ENCODE measurements at regions not wholly inside any gene's neighbourhood (a gene's known extent, or its start where the extent isn't known, plus 50 kb on each side); places are given as distances from the start of the nearest gene placed in this dataset.

DNA sequence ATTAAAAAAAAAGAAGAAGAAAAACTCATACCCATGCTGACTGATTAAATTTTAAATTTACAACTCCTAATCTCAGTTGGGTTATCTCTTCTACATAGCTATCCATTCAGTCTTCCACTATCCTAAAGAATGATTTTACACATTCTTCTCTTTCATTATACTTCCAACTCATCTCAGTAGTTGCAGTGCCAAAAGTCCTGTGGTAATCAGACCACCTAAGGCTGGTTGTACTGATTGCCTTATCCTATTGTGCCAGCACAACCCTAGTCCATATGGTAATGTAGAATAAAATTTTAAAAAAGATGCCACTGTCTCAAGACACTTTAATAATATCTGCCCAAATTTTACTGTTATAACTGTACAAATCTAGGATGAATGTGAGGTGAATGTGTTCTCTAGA lies 448.0 kb downstream of the LRRIQ3 start:
- CTCF ChIA-PET = no interaction called here
- Histone ChIP-seq H3K9me3 (no peaks in the 10 kb centered on the region), H3K4me2 (no peak overlapping the region), H3K4me1 (no peaks in the 10 kb centered on the region), H3K4me3 (no peak overlapping the region), H3K27ac (no peak overlapping the region)
- FAIRE-seq (no peak), DNase-seq (ENCODE audit: low read depth in 1 of 2, low spot score in 1 of 2) (no peak), ATAC-seq (no peak)
- POLR2A ChIA-PET = no interaction called here
- no peak for TF ChIP-seq BHLHE40 (IDR thresholded peaks at IDR 0.05; ENCODE audit: low read depth, low read length)
- TF ChIP-seq, protein P1, sequence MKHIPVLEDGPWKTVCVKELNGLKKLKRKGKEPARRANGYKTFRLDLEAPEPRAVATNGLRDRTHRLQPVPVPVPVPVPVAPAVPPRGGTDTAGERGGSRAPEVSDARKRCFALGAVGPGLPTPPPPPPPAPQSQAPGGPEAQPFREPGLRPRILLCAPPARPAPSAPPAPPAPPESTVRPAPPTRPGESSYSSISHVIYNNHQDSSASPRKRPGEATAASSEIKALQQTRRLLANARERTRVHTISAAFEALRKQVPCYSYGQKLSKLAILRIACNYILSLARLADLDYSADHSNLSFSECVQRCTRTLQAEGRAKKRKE (CRISPR knock-in tag; IDR thresholded peaks at IDR 0.05; ENCODE audit: low read depth) = no peak
- no peak for TF ChIP-seq RCOR1 (IDR thresholded peaks at IDR 0.05; ENCODE audit: low read depth, low read length)
- TF ChIP-seq FOSB (CRISPR knock-in tag; IDR thresholded peaks at IDR 0.05) = no peak
- no peak for TF ChIP-seq FOXS1 (CRISPR knock-in tag; IDR thresholded peaks at IDR 0.05)
- TF ChIP-seq KDM1A (IDR thresholded peaks at IDR 0.05; ENCODE audit: low read depth) = no peak
- no peak for TF ChIP-seq KDM5A (IDR thresholded peaks at IDR 0.05)
- TF ChIP-seq CBX8 (IDR thresholded peaks at IDR 0.05) = no peak
- TF ChIP-seq, protein P2, sequence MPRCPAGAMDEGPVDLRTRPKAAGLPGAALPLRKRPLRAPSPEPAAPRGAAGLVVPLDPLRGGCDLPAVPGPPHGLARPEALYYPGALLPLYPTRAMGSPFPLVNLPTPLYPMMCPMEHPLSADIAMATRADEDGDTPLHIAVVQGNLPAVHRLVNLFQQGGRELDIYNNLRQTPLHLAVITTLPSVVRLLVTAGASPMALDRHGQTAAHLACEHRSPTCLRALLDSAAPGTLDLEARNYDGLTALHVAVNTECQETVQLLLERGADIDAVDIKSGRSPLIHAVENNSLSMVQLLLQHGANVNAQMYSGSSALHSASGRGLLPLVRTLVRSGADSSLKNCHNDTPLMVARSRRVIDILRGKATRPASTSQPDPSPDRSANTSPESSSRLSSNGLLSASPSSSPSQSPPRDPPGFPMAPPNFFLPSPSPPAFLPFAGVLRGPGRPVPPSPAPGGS (IDR thresholded peaks at IDR 0.05) = no peak
- no peak for TF ChIP-seq FOSL2 (IDR thresholded peaks at IDR 0.05)
- no peak for TF ChIP-seq FOSL2 (CRISPR knock-in tag; IDR thresholded peaks at IDR 0.05)
- TF ChIP-seq, protein P3, sequence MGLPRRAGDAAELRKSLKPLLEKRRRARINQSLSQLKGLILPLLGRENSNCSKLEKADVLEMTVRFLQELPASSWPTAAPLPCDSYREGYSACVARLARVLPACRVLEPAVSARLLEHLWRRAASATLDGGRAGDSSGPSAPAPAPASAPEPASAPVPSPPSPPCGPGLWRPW (IDR thresholded peaks at IDR 0.05) = no peak
- no peak for TF ChIP-seq HOXB5 (CRISPR knock-in tag; IDR thresholded peaks at IDR 0.05)
- TF ChIP-seq ESRRA (IDR thresholded peaks at IDR 0.05; ENCODE audit: borderline replicate concordance, low read length) = no peak
- TF ChIP-seq, protein P4, sequence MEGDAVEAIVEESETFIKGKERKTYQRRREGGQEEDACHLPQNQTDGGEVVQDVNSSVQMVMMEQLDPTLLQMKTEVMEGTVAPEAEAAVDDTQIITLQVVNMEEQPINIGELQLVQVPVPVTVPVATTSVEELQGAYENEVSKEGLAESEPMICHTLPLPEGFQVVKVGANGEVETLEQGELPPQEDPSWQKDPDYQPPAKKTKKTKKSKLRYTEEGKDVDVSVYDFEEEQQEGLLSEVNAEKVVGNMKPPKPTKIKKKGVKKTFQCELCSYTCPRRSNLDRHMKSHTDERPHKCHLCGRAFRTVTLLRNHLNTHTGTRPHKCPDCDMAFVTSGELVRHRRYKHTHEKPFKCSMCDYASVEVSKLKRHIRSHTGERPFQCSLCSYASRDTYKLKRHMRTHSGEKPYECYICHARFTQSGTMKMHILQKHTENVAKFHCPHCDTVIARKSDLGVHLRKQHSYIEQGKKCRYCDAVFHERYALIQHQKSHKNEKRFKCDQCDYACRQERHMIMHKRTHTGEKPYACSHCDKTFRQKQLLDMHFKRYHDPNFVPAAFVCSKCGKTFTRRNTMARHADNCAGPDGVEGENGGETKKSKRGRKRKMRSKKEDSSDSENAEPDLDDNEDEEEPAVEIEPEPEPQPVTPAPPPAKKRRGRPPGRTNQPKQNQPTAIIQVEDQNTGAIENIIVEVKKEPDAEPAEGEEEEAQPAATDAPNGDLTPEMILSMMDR (IDR thresholded peaks at IDR 0.05) = no peak
- TF ChIP-seq CHD4 (IDR thresholded peaks at IDR 0.05; ENCODE audit: borderline replicate concordance) = no peak
- no peak for TF ChIP-seq SMC3 (IDR thresholded peaks at IDR 0.05)
- no peak for TF ChIP-seq TFCP2L1 (CRISPR knock-in tag; IDR thresholded peaks at IDR 0.05)

DNA sequence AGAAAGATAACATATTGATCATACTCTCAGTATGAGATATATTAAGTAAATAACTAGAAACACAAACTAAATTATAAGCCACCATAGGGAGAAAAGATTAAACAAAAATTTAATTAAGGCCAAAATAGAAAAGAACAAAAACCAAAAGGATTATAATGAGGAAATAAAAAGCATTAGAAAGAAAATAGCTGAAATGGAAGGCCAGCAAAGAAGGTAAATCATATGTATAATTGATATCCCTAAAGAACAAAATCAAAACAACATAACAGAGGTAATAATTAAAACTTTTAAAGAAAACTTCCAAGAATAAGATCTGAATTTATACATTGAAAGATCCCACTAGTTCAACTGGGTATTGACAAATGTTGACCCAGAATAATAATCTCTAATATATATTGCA lies 453.0 kb downstream of the LRRIQ3 start:
- Histone ChIP-seq H3K4me1 (no peaks in the 10 kb centered on the region), H3K4me3 (no peak overlapping the region), H3K27ac (no peak overlapping the region), H3K4me2 (no peak overlapping the region), H3K9me3 (no peaks in the 10 kb centered on the region)
- no peak for FAIRE-seq
- ChIA-PET CTCF (no interaction called here), POLR2A (no interaction called here)
- DNase-seq (ENCODE audit: low read depth in 1 of 2, low spot score in 1 of 2) = no peak
- TF ChIP-seq, protein P5, sequence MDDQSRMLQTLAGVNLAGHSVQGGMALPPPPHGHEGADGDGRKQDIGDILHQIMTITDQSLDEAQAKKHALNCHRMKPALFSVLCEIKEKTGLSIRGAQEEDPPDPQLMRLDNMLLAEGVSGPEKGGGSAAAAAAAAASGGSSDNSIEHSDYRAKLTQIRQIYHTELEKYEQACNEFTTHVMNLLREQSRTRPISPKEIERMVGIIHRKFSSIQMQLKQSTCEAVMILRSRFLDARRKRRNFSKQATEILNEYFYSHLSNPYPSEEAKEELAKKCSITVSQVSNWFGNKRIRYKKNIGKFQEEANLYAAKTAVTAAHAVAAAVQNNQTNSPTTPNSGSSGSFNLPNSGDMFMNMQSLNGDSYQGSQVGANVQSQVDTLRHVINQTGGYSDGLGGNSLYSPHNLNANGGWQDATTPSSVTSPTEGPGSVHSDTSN (IDR thresholded peaks at IDR 0.05) = no peak
- TF ChIP-seq PHF8 (IDR thresholded peaks at IDR 0.05; ENCODE audit: borderline replicate concordance, low read depth) (no peak), TFCP2L1 (CRISPR knock-in tag; IDR thresholded peaks at IDR 0.05) (no peak), RARB (CRISPR knock-in tag; IDR thresholded peaks at IDR 0.05) (no peak), POLR2AphosphoS2 (conservative IDR thresholded peaks at IDR 0.05; ENCODE audit: low read length) (no peak), EHF (CRISPR knock-in tag; IDR thresholded peaks at IDR 0.05) (no peak), FOSL2 (IDR thresholded peaks at IDR 0.05) (no peak), FOSL2 (CRISPR knock-in tag; IDR thresholded peaks at IDR 0.05) (no peak), HDAC2 (IDR thresholded peaks at IDR 0.05) (no peak), HEYL (CRISPR knock-in tag; IDR thresholded peaks at IDR 0.05) (no peak), NPAS2 (CRISPR knock-in tag; IDR thresholded peaks at IDR 0.05; ENCODE audit: borderline replicate concordance) (no peak), TP53 (CRISPR knock-in tag; IDR thresholded peaks at IDR 0.05) (no peak), CBX2 (IDR thresholded peaks at IDR 0.05; ENCODE audit: borderline replicate concordance, low read depth) (no peak), FOSB (CRISPR knock-in tag; IDR thresholded peaks at IDR 0.05) (no peak), HOXA7 (CRISPR knock-in tag; IDR thresholded peaks at IDR 0.05) (no peak)
- TF ChIP-seq, protein P1 (CRISPR knock-in tag; IDR thresholded peaks at IDR 0.05; ENCODE audit: low read depth) = no peak
- TF ChIP-seq, protein P3 (IDR thresholded peaks at IDR 0.05) = no peak
- no peak for ATAC-seq
